HepG2 (cell line): ENCODE measurements at regions not wholly inside any gene's neighbourhood (a gene's known extent, or its start where the extent isn't known, plus 50 kb on each side); places are given as distances from the start of the nearest gene placed in this dataset.

Experiments
- ATAC-seq: fragments of 200-7000 bp; cut with Tn5 transposase; 3 replicates; pipeline ENCODE4 v1.9.1; 2020; ENCODE audit warnings: mild to moderate bottlenecking, moderate library complexity
- BruUV-seq: library from RNA; stranded (reverse); fragments of 400-500 nt; replicated peaks from 2 replicates; lab custom pipeline; 2021; lab: Mats Ljungman, UMichigan
- CTCF ChIA-PET: fragments of 300-600 bp; formaldehyde crosslinking; extraction: SDS; loops from one replicate; lab custom pipeline; 2021; ENCODE audit warnings: low total read pairs, inconsistent platforms, low intra/inter-chr PET ratio; lab: Yijun Ruan, JAX
- POLR2A ChIA-PET: fragments of 350-600 bp; sonication (Branson Sonifier 250); formaldehyde crosslinking; loops from one replicate; lab custom pipeline; 2020; ENCODE audit warnings: antibody characterized with exemption, inconsistent platforms; lab: Yijun Ruan, JAX
- DNase-seq: peaks from one replicate; pipeline ENCODE4 v3.0.0-alpha.2; 2015; ENCODE audit warnings: low spot score
- FAIRE-seq: peaks from 3 replicates; lab custom pipeline; 2011; peaks lifted over from hg19 to GRCh38; lab: Jason Lieb, UNC
- H2AFZ ChIP-seq: one replicate; pipeline ENCODE4 v1.6.1; 2011; ENCODE audit warnings: low read length, inconsistent platforms
- H3K27ac ChIP-seq: fragments of 300-600 bp; 3 replicates; pipeline ENCODE4 v1.8.0; 2011; ENCODE audit warnings: mixed run types, mild to moderate bottlenecking, mixed read lengths, low read length, inconsistent platforms; ENCODE audit not compliant: insufficient read depth; ENCODE audit errors: extremely low read length
- H3K27me3 ChIP-seq, 2 experiments: fragments of 200-600 bp in 1 of 2; 2 replicates in 1 of 2; 3 replicates in 1 of 2; pipeline versions ENCODE4 v1.6.0 to v1.8.0; 2011; ENCODE audit warnings: low read length in 2 of 2, mild to moderate bottlenecking in 2 of 2, moderate library complexity in 2 of 2, inconsistent platforms in 1 of 2; ENCODE audit not compliant: insufficient read depth in 2 of 2, control insufficient read depth in 1 of 2
- H3K36me3 ChIP-seq, 2 experiments: fragments of 200-600 bp in 1 of 2; replicated peaks in 1 of 2; 2 replicates in 1 of 2; 3 replicates in 1 of 2; pipeline versions ENCODE4 v1.5.1 to v1.8.0; 2011; ENCODE audit warnings: low read length in 2 of 2, inconsistent platforms in 1 of 2; ENCODE audit not compliant: insufficient read depth in 2 of 2, control insufficient read depth in 1 of 2
- H3K4me1 ChIP-seq: 2 replicates; pipeline ENCODE4 v1.5.1; 2012; ENCODE audit warnings: low read length, inconsistent platforms; ENCODE audit not compliant: insufficient read depth
- H3K4me2 ChIP-seq: 2 replicates; pipeline ENCODE4 v1.6.0; 2011; ENCODE audit warnings: low read depth, low read length, inconsistent platforms
- H3K4me3 ChIP-seq, 3 experiments: fragments of 200-600 bp in 1 of 3; sonication (generic), shearing (Covaris generic) in 1 of 3; replicated peaks in 1 of 3; 2 replicates each; pipeline ENCODE4 v1.5.1; 2011 to 2016; ENCODE audit warnings: low read length in 3 of 3, inconsistent platforms in 2 of 3, low read depth in 2 of 3, mild to moderate bottlenecking in 2 of 3, control low read depth in 1 of 3, mixed read lengths in 1 of 3; ENCODE audit not compliant: insufficient read depth in 1 of 3
- H3K79me2 ChIP-seq: one replicate; pipeline ENCODE4 v1.6.1; 2011; ENCODE audit warnings: low read length, inconsistent platforms; ENCODE audit not compliant: insufficient read depth
- H3K9ac ChIP-seq: 2 replicates; pipeline ENCODE4 v1.6.0; 2011; ENCODE audit warnings: mild to moderate bottlenecking, low read depth, low read length, inconsistent platforms; ENCODE audit not compliant: insufficient read depth
- H3K9me3 ChIP-seq: 2 replicates; pipeline ENCODE4 v1.5.1; 2012; ENCODE audit warnings: mild to moderate bottlenecking, low read length
- H4K20me1 ChIP-seq: 2 replicates; pipeline ENCODE4 v1.6.0; 2011; ENCODE audit warnings: inconsistent platforms, mild to moderate bottlenecking, low read length, moderate library complexity; ENCODE audit not compliant: insufficient read depth
- ATF6 ChIP-seq: sonication (generic); formaldehyde crosslinking; conservative IDR thresholded peaks from 2 replicates; pipeline ENCODE4 v1.4.0; 2020; ENCODE audit warnings: missing genetic modification reagents
- IRX3 ChIP-seq: sonication (generic); formaldehyde crosslinking; IDR thresholded peaks from 2 replicates; pipeline ENCODE4 v1.8.1; 2023; ENCODE audit warnings: mild to moderate bottlenecking, low read depth, missing genetic modification reagents, borderline replicate concordance
- TP53 ChIP-seq: sonication (generic); formaldehyde crosslinking; conservative IDR thresholded peaks from 2 replicates; pipeline ENCODE4 v1.4.0; 2020; ENCODE audit warnings: missing genetic modification reagents
- ZNF121 ChIP-seq: sonication (generic); formaldehyde crosslinking; IDR thresholded peaks from 2 replicates; pipeline ENCODE4 v1.5.0; 2020; ENCODE audit warnings: mild to moderate bottlenecking, missing genetic modification reagents
- ZNF430 ChIP-seq: sonication (generic); formaldehyde crosslinking; IDR thresholded peaks from 2 replicates; pipeline ENCODE4 v1.9.0; 2021; ENCODE audit warnings: mild to moderate bottlenecking, missing genetic modification reagents
- ZNF652 ChIP-seq: IDR thresholded peaks from 2 replicates; pipeline ENCODE4 v1.6.1; 2016; ENCODE audit warnings: low read depth, borderline replicate concordance
- ZNF891 ChIP-seq: sonication (generic); formaldehyde crosslinking; IDR thresholded peaks from 2 replicates; pipeline ENCODE4 v1.5.0; 2020; ENCODE audit warnings: mild to moderate bottlenecking, missing genetic modification reagents
- WGBS: methylation state at CpG from one replicate; pipeline ENCODE4 v1.1.6; 2017; ENCODE audit warnings: low lambda C conversion rate; 5-methylcytosine and 5-hydroxymethylcytosine counted together
- in situ Hi-C: cut with HindIII; loops from 2 replicates; pipeline ENCODE4 v1.10.0; 2017; ENCODE audit warnings: low pct_unique_long_range_greater_than_20kb; ENCODE audit not compliant: extremely low pct_ligation_motif_present
- intact Hi-C: fragments of 100-400 bp; cut with micrococcal nuclease; formaldehyde crosslinking; loops from one replicate; pipeline ENCODE4 v1.10.0; 2022; ENCODE audit not compliant: unreplicated experiment
- TF ChIP-seq, protein P1 (sequence below): sonication (generic); formaldehyde crosslinking; IDR thresholded peaks from 2 replicates; pipeline ENCODE4 v1.8.1; 2023; ENCODE audit warnings: mild to moderate bottlenecking, moderate library complexity, missing genetic modification reagents
- TF ChIP-seq, protein P2 (sequence below): sonication (generic); formaldehyde crosslinking; IDR thresholded peaks from one replicate; pipeline ENCODE4 v1.5.1; 2020; ENCODE audit warnings: mild to moderate bottlenecking, missing genetic modification reagents; ENCODE audit errors: not compliant biosample characterization

GRCh38 chr6:111973927-111974639, 79.8 kb upstream of the CCN6 start:
- Histone ChIP-seq H3K79me2 (no peaks in the 10 kb centered on the region), H3K9me3 (no peaks in the 10 kb centered on the region), H3K36me3 (no peaks in the 10 kb centered on the region), H3K27ac (no peak overlapping the region), H3K4me1 (no peaks in the 10 kb centered on the region), H3K4me2 (no peak overlapping the region), H4K20me1 (no peaks in the 10 kb centered on the region), H3K27me3 (peaks cover 0 to 13% of the 10 kb centered on the region in 2 experiments; a peak in 1 of 5 replicates), H2AFZ (no peak overlapping the region), H3K4me3 (no peak overlapping the region), H3K9ac (no peak overlapping the region)
- TF ChIP-seq ATF6 (CRISPR knock-in tag) (no peak), ZNF891 (CRISPR knock-in tag) (no peak), ZNF430 (no peak), ZNF121 (CRISPR knock-in tag) (no peak), TP53 (CRISPR knock-in tag) (no peak), IRX3 (CRISPR knock-in tag) (no peak), ZNF652 (no peak)
- TF ChIP-seq, protein P1, sequence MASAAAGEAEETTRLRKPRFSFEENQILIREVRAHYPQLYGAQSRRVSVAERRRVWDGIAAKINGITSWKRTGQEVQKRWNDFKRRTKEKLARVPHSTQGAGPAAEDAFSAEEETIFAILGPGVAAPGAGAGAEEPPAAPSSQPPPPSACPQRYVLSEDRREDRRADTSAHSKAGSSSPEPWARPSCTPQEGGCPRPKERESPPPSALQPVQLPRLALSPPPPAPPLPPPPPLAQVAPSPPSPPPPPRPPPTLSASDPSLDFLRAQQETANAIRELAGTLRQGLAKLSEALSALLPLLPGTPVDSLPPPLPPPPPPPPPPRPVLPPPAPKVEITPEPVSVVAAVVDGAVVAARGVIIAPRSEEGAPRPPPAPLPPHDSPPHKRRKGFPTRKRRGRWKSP (CRISPR knock-in tag): no peak
- TF ChIP-seq, protein P2, sequence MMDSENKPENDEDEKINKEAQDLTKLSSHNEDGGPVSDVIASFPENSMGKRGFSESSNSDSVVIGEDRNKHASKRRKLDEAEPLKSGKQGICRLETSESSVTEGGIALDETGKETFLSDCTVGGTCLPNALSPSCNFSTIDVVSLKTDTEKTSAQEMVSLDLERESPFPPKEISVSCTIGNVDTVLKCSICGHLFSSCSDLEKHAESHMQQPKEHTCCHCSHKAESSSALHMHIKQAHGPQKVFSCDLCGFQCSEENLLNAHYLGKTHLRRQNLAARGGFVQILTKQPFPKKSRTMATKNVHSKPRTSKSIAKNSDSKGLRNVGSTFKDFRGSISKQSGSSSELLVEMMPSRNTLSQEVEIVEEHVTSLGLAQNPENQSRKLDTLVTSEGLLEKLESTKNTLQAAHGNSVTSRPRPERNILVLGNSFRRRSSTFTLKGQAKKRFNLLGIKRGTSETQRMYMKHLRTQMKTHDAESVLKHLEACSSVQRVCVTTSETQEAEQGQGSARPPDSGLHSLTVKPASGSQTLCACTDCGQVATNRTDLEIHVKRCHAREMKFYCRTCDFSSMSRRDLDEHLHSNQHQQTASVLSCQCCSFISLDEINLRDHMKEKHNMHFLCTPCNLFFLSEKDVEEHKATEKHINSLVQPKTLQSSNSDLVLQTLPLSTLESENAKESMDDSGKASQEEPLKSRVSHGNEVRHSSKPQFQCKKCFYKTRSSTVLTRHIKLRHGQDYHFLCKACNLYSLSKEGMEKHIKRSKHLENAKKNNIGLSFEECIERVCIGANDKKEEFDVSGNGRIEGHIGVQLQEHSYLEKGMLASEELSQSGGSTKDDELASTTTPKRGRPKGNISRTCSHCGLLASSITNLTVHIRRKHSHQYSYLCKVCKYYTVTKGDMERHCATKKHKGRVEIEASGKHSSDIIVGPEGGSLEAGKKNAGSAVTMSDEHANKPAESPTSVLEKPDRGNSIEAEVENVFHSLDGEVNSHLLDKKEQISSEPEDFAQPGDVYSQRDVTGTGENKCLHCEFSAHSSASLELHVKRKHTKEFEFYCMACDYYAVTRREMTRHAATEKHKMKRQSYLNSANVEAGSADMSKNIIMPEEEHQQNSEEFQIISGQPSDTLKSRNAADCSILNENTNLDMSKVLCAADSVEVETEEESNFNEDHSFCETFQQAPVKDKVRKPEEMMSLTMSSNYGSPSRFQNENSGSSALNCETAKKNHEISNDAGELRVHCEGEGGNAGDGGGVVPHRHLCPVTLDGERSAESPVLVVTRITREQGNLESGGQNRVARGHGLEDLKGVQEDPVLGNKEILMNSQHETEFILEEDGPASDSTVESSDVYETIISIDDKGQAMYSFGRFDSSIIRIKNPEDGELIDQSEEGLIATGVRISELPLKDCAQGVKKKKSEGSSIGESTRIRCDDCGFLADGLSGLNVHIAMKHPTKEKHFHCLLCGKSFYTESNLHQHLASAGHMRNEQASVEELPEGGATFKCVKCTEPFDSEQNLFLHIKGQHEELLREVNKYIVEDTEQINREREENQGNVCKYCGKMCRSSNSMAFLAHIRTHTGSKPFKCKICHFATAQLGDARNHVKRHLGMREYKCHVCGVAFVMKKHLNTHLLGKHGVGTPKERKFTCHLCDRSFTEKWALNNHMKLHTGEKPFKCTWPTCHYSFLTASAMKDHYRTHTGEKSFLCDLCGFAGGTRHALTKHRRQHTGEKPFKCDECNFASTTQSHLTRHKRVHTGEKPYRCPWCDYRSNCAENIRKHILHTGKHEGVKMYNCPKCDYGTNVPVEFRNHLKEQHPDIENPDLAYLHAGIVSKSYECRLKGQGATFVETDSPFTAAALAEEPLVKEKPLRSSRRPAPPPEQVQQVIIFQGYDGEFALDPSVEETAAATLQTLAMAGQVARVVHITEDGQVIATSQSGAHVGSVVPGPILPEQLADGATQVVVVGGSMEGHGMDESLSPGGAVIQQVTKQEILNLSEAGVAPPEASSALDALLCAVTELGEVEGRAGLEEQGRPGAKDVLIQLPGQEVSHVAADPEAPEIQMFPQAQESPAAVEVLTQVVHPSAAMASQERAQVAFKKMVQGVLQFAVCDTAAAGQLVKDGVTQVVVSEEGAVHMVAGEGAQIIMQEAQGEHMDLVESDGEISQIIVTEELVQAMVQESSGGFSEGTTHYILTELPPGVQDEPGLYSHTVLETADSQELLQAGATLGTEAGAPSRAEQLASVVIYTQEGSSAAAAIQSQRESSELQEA (CRISPR knock-in tag): no peak
- CTCF ChIA-PET: no interaction called here
- no peak for FAIRE-seq
- no peak for ATAC-seq
- DNase-seq: no peak
- in situ Hi-C loops (no loop called here), intact Hi-C loops (no loop called here)
- POLR2A ChIA-PET: no interaction called here
- BruUV-seq: no TSS peak
- 60% methylated on average over 5 of the region's 5 CpGs for WGBS
